CD4-positive, alpha-beta T cell treated with Interleukin-4 for 4 hours (primary cell): ENCODE measurements at regions not wholly inside any gene's neighbourhood (a gene's known extent, or its start where the extent isn't known, plus 50 kb on each side); places are given as distances from the start of the nearest gene placed in this dataset.

Experiments used
- DNase-seq: peaks from one replicate; pipeline ENCODE4 v3.0.0-alpha.2; 2020

DNA sequence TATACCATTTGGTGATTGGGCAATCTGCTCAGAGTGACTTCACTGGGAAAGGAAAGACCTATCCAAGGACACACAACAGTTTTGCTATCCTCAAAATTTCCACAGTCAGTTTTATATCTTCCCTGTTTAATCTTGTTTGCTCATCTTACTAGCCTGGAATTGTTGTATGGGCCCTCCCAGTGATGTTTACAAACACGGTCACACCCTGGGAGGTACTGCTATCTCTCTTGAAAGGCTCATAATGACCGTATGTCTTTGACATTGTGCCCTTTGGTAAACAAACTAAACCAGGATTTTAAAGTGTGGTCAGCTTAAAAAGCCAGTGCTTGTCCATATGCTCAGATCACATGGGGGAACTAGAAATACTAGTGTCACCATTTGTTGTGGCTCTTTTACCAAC lies 277.0 kb downstream of the CDH2 start:
- DNase-seq, result no peak

DNA sequence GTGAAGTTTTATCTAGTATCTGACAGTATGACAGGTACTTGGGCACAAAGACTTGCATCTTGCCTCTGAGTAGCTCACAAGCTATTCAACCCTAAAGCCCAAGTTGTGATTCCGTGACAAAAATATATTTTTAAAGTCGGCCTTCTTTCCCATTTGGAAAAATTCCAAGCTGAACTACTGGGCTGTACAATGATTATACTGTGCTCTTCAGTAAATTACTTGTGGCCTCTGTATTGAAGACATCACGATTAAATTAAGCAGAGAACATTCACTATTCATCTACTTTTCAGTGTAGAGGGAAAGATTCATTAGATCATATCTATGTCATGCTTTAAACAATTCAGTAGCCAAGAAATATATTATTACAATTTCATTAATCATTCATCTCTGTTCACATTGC lies 282.2 kb downstream of the CDH2 start:
- no peak for DNase-seq

DNA sequence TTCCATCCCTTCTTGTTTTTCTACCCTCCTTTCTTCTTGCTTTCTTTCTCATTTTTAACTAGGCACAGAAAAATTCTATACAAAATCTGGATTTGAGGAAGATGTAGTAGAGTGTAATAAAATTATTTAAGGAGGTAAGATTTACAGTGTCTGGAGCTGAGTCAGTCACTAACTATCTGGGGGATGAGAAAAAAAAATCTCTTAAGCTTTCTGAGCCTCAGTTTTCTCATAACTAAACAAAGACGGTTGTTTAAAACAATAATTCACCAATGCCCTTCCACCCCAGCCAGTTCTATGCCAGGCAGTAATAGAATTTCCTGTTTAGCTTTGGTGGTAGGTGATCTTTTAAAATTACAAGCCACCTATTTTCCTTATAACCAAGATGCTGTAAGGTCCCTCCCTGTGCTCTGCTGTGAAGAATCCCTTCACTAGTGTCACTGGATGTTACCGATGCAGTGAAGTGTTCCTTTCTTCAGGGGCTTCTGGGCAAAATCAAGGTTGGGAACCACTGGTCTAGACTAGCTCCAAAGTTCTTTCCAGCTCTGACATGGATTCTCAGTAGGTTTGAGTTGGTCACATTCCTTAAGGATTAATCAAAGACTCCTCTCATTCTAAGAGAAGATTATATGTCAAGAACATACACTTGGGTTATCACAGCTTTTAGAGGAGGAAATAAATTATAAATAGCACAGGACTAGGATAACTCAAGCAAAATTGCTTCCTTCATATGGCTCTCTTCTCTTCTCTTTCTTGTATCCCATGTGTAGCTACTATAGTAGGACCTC lies 289.0 kb downstream of the CDH2 start:
- no peak for DNase-seq

DNA sequence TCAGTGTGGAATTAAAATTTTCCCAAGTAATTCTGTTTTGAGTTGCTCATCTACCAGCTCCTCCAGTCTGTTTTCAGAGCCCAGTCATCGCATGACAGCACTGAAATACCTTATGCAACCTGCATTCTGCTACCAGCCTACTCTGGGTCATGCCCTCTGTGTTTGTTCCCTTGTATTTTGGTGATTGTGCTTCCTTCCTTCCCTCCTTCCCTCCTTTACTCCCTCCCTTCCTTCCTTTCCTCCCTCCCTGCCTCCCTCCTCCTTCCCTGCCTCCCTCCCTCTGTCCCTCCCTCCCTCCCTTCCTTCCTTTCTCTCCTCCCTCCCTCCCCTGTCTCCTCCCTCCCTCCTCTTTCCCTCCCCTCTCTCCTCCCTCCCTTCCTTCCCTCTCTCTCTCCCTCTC lies 289.6 kb downstream of the CDH2 start:
- no peak for DNase-seq

DNA sequence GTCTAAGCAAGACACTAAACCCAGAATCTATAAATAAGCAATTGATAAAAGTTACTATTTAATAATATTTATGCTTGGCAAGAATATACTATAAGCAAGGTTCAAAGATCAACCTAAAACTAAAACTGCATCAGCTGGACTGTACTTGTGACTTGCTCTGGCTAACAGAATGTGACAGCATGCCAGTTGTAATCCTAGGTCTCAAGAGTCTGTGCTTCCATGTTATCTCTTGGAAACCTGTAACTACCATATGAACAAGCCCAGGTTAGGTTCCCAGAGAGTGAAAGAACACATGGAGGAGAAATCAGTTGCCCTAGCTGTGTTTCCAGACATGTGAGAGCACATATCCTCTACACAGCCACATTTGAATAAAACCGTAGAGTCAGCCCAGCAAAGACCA lies 297.4 kb downstream of the CDH2 start:
- DNase-seq, result no peak

DNA sequence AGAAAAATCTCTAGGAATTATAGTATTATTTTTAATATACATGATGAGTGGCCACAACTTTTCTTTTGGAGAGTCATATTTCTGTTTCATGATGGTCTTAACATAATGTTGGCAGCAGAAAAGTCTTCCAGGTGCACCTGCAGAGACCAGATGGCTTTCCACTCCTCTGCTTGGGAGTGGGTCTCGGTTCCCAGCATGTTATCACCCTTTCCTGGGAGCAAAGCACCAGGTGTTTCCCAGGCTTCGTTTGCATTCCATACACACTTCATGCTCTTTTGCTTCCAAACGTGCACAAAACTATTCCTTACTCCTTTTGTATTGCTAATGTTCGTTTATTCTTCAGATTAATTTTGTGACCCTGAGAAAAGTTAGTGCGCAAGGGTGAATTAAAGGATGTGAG lies 305.2 kb downstream of the CDH2 start:
- DNase-seq, result no peak

DNA sequence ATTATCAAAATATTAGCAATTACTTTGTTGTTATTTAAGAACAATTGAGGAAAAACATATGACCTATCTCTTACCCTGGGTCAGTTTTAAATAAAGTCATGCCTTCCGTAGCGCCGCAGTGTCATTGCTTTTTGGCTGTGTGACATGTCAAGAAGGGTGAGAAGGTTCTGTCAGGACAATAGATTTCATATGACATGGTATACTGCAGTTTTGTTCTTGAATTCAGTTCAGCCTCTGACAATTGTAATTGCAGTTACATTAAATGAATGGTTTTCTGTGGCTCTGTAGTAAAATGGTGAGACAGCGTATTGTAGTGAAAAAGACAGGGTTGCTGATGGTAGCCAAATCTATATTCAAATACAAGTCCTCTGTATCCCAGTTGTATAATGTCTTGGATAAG lies 307.2 kb downstream of the CDH2 start:
- no peak for DNase-seq

DNA sequence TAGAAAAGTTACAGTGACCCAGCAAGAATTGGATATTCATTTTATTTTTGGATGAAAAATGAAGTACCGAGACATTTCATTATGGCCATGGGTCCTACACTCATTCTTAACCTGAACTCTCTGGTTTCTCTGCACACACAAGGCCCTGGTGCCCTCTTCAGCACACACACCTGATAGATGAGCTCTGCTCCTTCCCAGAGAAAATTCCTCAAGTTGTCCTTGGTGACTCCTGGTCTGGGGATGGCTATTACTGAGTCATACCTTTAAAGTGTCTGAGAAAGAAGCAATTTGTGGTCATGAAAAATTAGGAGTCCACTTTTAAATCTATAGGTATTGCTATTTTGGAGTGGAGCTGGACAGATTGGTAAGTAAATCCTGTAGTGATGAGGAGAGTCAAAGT lies 311.5 kb downstream of the CDH2 start:
- DNase-seq, result no peak

DNA sequence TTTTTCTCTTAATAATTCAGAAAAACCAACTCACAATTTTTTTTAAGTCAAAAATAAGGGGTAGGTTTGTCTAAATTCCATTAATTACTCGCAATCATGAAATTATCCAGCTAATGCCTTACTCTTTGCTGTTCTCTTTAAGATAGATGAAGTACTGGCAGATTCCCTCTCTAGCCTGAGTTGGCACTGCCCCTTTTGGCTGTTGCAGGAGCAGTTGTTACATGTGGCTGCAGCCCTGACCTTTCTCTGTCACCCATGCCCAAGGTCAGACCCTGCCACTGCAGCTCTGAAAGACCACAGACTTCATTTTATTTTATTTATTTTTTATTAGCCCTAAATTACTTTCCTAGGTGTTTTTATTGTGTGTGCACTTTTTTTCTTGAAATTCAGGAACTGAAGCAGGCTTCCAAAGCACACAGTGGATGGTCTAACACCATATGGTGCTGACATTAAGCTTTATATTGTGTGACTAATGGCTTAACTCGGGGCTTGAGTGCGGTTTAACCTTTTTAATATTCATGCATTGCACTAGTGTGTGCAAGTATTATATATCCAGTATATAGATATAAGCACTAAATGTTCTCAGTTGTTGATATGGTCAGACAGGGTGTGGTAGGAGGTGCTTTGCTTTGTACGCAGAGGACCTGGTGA lies 313.0 kb downstream of the CDH2 start:
- no peak for DNase-seq

DNA sequence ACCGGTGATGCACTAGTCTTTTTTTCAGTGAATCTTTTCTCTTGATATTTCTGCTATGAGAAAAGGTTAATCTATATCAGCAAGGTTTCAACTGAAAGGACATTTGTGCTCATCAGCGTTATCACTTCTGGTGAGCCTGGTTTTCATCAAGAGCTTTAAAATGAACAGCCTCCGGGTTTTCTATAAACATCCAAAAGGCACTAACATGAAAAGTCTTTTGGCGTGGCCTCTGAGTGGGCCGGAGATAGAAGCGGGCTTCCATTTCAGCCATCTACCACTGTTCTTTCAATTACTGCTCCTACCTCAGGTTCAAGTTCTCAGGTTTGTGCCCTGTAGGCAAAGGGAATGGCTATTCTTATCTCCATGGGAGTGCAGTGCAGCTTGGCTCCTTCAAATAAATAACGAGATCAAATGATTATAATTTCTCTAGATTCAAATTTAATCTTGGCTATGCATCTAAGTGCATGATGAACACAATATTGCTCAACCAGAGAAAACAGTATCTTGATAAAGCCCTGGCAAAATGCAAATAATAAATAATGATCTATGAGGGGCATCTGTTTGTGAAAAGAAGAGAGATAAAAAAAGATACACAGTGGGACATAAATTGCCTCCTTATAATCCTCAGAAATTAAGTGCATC lies 314.8 kb downstream of the CDH2 start:
- no peak for DNase-seq

DNA sequence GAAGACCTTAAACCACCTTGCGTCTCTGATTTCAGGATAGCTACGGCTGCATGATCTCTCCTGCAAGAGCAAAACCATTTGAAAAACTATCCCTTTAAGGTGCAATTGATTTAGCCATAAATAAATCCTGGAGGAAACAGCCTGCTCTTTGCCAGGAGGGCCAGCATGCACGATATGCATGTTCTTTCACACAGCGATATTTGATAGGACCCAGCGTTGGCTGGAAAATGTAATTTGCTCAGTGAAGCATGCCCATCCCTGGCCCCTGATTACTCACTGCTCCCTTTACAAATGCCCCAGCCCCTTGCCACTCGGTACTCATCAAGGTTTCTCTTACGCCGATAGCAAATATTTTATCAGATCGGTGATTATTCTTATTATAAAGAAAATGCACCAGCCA lies 315.4 kb downstream of the CDH2 start:
- no peak for DNase-seq

DNA sequence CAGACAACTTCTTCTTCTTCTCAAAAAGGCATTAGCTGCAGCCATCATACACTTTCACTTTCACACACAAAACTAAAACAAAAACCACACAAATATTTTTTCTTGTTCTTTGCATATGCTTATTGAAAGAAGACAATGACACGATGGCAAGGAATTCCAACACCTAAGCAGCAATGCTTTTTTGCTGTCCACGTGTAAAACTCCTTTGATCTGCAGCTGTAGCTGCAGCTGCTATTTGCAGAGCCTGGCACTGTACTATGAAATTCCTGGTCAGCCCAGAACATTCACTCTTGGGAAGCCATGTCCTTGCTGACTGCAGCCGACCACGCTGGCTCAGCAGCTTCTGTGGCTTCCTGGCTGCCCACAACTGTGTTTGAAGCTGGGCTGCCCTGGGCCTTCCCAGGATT lies 316.2 kb downstream of the CDH2 start:
- no peak for DNase-seq

DNA sequence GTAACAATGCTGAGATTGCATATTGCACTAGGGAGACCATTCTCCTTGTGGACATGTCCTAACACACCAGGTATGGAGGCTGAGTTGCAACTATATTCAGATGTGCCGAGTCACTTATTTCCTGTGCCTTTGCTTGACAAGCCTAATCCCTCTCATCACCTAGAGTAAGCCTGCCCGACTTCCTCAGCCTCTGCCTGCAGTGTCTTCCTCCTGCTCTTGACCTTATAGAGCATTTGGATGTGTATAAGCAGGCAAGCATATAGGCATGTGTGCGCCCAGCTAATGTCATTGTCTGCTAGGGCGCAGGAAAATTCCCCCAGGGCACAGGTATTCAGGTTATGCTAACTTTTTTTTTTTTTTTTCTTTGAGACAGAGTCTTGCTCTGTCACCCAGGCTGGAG lies 316.9 kb downstream of the CDH2 start:
- DNase-seq, result no peak

DNA sequence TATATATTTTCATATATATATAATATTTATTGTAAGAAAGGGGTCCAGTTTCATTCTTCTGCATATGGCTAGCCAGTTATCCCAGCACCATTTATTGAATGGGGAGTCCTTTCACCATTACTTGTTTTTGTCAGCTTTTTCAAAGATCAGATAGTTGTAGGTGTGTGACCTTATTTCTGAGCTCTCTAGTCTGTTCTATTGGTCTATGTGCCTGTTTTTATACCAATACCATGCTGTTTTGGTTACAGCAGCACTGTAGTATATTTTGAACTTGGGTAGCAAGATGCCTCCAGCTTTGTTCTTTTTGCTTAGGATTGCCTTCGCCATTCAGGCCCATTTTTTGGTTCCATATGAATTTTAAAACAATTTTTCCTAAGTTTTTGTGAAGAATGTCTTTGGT lies 320.1 kb downstream of the CDH2 start:
- DNase-seq, result no peak

DNA sequence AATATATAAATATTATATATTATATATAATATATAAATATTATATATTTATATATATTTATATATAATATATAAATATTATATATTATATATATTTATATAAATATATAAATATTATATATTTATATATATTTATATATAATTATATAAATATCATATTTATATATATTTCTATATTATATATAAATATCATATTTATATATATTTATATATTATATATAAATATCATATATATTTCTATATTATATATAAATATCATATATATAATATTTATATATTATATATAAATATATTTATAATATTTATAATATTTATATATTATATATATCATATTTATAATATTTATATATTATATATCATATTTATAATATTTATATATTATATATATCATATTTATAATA lies 321.4 kb downstream of the CDH2 start:
- no peak for DNase-seq

DNA sequence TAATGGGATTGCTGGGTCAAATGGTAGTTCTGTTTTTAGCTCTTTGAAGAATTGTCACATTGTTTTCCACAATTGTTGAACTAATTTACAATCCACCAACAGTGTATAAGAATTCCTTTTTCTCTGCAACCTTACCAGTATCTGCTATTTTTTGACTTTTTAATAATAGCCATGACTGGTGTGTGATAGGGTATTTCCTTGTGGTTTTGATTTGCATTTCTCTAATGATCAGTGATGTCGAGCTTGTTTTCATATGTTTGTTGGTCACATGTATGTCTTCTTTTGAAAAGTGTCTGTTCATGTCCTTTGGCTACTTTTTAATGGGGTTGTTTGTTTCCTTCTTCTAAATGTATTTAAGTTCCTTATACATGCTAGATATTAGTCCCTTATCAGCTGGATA lies 322.3 kb downstream of the CDH2 start:
- no peak for DNase-seq

DNA sequence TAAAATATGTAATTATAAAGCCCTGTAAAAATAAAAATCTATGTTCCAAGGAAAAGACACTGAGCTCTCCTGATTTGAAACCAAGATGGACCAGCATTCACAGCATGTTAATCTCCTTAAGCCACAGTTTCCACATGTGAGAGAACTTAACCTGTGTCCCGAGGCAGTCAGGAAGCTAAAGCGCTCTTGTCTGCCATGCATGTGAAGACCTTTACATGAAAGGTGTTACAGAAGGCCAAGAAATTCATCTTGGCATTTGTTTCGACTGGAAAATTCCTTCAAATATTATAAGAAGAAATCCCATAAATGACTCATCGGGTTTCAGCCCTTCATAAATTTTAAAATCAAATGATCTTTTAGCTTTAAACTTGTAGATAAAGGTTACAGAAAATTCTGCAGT lies 328.6 kb downstream of the CDH2 start:
- no peak for DNase-seq

DNA sequence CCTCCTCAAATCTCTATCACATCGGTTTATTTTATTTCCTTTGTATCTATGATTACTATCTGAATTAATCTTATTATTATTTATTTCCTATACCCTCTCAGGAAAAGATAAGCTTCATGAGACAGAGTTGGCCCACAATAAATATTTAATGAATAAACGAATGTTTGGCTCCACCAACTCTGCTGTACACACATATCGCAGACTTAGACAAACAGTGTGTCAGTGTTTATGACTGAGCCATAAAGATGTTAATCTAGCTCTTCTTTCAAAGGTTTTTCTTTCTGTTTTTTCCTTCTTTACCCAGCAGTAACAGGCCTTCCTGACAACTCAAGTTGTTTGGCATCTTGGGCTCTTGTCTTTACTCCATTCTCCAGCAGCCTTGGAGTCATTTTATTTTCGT lies 329.5 kb downstream of the CDH2 start:
- no peak for DNase-seq

DNA sequence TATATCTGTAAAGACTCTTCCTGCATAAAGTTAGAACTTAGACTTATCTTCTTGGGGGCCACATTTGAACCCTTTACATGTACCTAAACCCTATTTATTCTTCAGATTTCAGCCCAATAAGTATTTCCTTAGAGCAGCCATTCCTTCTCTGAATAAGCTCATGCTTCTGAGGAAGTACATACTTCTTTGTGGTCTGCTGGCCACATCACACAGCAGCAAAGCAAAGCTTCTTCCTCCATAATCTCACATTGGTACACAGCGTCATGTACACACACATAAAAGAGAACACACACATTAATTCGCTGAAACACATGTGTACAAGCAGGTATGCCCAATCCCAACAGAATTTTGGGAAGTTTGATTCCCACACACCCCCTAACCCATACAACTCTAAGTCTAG lies 331.0 kb downstream of the CDH2 start:
- no peak for DNase-seq

DNA sequence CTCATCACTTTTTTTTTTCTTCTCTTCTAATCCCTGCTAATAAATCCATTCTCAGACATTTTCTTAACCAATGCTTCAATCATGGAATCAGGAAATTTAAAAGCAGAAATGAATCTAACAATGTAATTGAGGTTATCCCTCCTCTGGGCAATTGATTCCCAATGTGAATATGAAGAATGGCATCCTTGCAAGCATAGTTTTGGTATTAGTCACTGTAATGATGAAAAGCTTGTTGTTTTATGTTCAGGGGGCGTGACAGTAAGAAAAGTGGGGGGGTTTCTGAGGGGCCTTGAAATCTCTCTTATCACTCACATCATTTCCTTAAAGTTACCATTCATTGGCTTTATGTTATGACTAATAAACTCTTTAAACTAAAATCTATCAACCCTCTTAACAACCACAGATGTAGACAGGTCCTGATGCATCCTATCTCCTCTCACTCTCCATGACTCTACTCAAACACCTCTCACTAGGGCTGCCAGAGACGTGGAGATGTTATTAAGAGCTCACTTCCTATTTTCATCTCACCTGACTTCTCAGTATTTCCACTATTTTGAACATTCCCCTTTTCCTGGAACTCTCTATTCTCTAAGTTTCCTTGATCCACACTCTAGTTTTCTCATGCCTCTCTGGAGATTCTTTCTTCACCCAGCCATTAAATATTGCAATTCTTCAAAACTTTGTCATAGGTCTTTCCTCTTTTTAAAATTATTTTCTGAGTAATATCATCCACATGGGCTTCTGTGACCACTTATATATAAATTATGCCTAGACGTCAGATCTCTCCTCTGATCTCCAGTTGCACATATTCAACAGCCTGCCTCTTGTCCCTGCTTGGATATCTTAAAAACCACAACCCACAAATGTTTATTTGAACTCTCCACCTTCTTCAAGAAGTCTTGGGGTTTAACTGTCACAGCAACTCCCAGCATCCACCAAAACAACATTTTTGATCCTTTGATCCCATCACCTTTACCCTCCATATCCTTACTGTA lies 332.9 kb downstream of the CDH2 start:
- DNase-seq, result no peak

DNA sequence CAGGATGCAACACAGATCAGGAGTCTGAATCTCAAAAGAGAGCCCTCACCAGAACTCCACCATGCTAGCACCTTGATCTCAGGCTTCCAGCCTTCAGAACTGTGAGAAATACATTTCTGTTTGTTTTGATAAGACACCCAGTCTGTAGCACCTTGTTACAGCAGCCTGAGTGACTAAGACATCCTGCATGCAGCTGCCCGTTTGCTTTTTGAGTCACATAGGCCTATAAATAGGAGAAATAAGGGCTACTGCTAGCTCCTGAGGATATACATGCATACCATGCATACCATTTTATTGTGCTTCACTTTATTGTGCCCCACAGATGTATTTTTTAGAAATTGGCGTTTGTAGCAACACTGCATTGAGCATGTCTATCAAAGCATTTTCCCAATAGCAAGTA lies 337.8 kb downstream of the CDH2 start:
- no peak for DNase-seq

DNA sequence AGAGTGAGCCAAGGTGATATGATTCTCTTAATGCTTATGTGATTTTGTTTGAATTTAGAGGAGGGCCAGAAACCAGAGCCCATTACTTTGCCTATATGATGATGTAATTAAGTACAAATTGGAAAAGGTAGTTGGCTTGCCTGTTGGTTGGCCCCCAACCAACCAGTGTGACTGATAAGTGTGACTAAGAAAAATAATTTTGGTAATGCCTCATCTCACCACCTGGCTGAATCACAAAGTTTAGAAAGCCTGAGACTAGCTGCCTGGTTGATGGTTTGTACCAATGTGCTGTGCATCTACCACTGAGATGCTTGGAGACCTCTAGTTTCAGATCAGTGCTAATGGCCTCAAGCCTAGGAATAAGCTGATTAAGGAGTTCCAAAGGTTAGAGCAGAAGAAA lies 338.7 kb downstream of the CDH2 start:
- DNase-seq, result no peak

DNA sequence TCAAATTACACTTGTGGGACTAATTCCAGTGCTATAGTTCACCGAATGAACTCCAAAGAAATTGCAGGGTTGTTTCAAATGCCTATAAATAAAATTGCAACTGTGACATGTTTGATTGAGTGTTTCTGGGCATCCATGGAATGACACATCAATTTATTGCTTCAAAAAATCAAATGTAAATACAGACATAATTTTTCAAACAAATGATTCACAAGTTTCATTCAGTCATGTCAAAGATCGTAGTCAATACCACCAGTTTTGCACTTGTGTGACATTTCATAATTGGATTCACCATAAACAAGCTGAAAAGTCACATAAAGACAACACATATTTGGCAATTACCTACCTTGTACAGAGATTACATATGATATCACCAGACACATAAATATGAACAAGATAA lies 350.8 kb downstream of the CDH2 start:
- DNase-seq, result no peak
